HEK293 (cell line): ENCODE measurements at regions not wholly inside any gene's neighbourhood (a gene's known extent, or its start where the extent isn't known, plus 50 kb on each side); places are given as distances from the start of the nearest gene placed in this dataset.

Experiments used
- CTCF ChIA-PET: fragments of 350-600 bp; formaldehyde crosslinking; extraction: SDS; loops from one replicate; lab custom pipeline; 2021; ENCODE audit warnings: antibody characterized with exemption; lab: Yijun Ruan, JAX
- POLR2A ChIA-PET: fragments of 300-600 bp; formaldehyde crosslinking; extraction: SDS; loops from one replicate; lab custom pipeline; 2020; ENCODE audit warnings: antibody characterized with exemption, inconsistent platforms; lab: Yijun Ruan, JAX
- H3K27ac ChIP-seq: fragments of 200-500 bp; sonication (Bioruptor generic); 2 replicates; pipeline ENCODE4 v1.5.1; 2014; ENCODE audit warnings: low read depth, low read length, control low read depth, inconsistent platforms; ENCODE audit errors: extremely low read depth
- H3K36me3 ChIP-seq, 2 experiments: fragments of 200-500 bp in 1 of 2; sonication (Bioruptor generic) in 1 of 2; 1 replicate in 1 of 2; 2 replicates in 1 of 2; pipeline ENCODE4 v1.5.1; 2014 to 2017; ENCODE audit warnings: inconsistent platforms in 2 of 2, low read length in 2 of 2; ENCODE audit not compliant: control insufficient read depth in 2 of 2, insufficient read depth in 1 of 2
- H3K4me1 ChIP-seq: fragments of 200-500 bp; sonication (Bioruptor generic); 2 replicates; pipeline ENCODE4 v1.5.1; 2014; ENCODE audit warnings: mild to moderate bottlenecking, low read length, inconsistent platforms; ENCODE audit not compliant: control insufficient read depth, insufficient read depth
- H3K4me3 ChIP-seq: 2 replicates; pipeline ENCODE4 v1.5.1; 2011; ENCODE audit warnings: low read depth, mild to moderate bottlenecking, control low read depth, low read length, moderate library complexity
- H3K9me3 ChIP-seq: fragments of 200-500 bp; sonication (Bioruptor generic); 2 replicates; pipeline ENCODE4 v1.5.1; 2014; ENCODE audit warnings: low read depth, low read length, inconsistent platforms; ENCODE audit not compliant: control insufficient read depth, insufficient read depth
- FEZF1 ChIP-seq: fragments of 450-650 bp; formaldehyde crosslinking; IDR thresholded peaks from 2 replicates; pipeline ENCODE4 v1.5.1; 2016; ENCODE audit warnings: missing biosample characterization, missing genetic modification characterization
- KLF8 ChIP-seq: fragments of 450-650 bp; formaldehyde crosslinking; IDR thresholded peaks from 2 replicates; pipeline ENCODE4 v1.5.1; 2016; ENCODE audit warnings: missing biosample characterization, missing genetic modification characterization
- TRIM28 ChIP-seq: IDR thresholded peaks from 2 replicates; pipeline ENCODE4 v1.6.1; 2011; ENCODE audit warnings: low read length, control low read depth, borderline replicate concordance
- YY2 ChIP-seq: fragments of 450-650 bp; formaldehyde crosslinking; IDR thresholded peaks from 2 replicates; pipeline ENCODE4 v1.5.1; 2016; ENCODE audit warnings: missing biosample characterization, missing genetic modification characterization
- ZEB2 ChIP-seq: fragments of 450-650 bp; formaldehyde crosslinking; IDR thresholded peaks from 2 replicates; pipeline ENCODE4 v1.5.1; 2016; ENCODE audit warnings: missing biosample characterization, missing genetic modification characterization
- ZFP37 ChIP-seq: fragments of 450-650 bp; formaldehyde crosslinking; IDR thresholded peaks from 2 replicates; pipeline ENCODE4 v1.5.1; 2016; ENCODE audit warnings: missing biosample characterization, missing genetic modification characterization
- ZNF2 ChIP-seq: fragments of 450-650 bp; formaldehyde crosslinking; IDR thresholded peaks from 2 replicates; pipeline ENCODE4 v1.5.1; 2016; ENCODE audit warnings: missing biosample characterization, missing genetic modification characterization
- ZNF202 ChIP-seq: fragments of 450-650 bp; formaldehyde crosslinking; IDR thresholded peaks from 2 replicates; pipeline ENCODE4 v1.5.1; 2016; ENCODE audit warnings: missing biosample characterization, missing genetic modification characterization, borderline replicate concordance
- ZNF335 ChIP-seq: fragments of 450-650 bp; formaldehyde crosslinking; conservative IDR thresholded peaks from 2 replicates; pipeline ENCODE4 v1.5.1; 2016; ENCODE audit warnings: missing biosample characterization, missing genetic modification characterization
- ZNF48 ChIP-seq: fragments of 450-650 bp; formaldehyde crosslinking; IDR thresholded peaks from 2 replicates; pipeline ENCODE4 v1.5.1; 2016; ENCODE audit warnings: missing biosample characterization, missing genetic modification characterization
- ZNF529 ChIP-seq: fragments of 450-650 bp; formaldehyde crosslinking; IDR thresholded peaks from 2 replicates; pipeline ENCODE4 v1.5.1; 2017; ENCODE audit warnings: missing genetic modification characterization, missing biosample characterization; ENCODE audit not compliant: insufficient replicate concordance
- ZNF600 ChIP-seq: fragments of 450-650 bp; formaldehyde crosslinking; IDR thresholded peaks from 2 replicates; pipeline ENCODE4 v1.5.1; 2016; ENCODE audit warnings: missing biosample characterization, missing genetic modification characterization
- ZNF768 ChIP-seq: fragments of 450-650 bp; formaldehyde crosslinking; IDR thresholded peaks from 2 replicates; pipeline ENCODE4 v1.5.1; 2018; ENCODE audit warnings: missing biosample characterization, mild to moderate bottlenecking, missing genetic modification characterization
- ZNF791 ChIP-seq: fragments of 450-650 bp; formaldehyde crosslinking; IDR thresholded peaks from 2 replicates; pipeline ENCODE4 v1.5.1; 2016; ENCODE audit warnings: missing biosample characterization, missing genetic modification characterization
- ZSCAN23 ChIP-seq: fragments of 450-650 bp; formaldehyde crosslinking; IDR thresholded peaks from 2 replicates; pipeline ENCODE4 v1.5.1; 2016; ENCODE audit warnings: missing biosample characterization, missing genetic modification characterization
- ZXDB ChIP-seq: fragments of 450-650 bp; formaldehyde crosslinking; IDR thresholded peaks from 2 replicates; pipeline ENCODE4 v1.5.1; 2016; ENCODE audit warnings: missing biosample characterization, missing genetic modification characterization
- TF ChIP-seq, protein P1 (sequence below): fragments of 450-650 bp; formaldehyde crosslinking; IDR thresholded peaks from 2 replicates; pipeline ENCODE4 v1.5.1; 2017; ENCODE audit warnings: missing biosample characterization, missing genetic modification characterization
- TF ChIP-seq, protein P2 (sequence below): fragments of 450-650 bp; formaldehyde crosslinking; IDR thresholded peaks from 2 replicates; pipeline ENCODE4 v1.5.1; 2016; ENCODE audit warnings: missing biosample characterization, missing genetic modification characterization
- TF ChIP-seq, protein P3 (sequence below): fragments of 450-650 bp; formaldehyde crosslinking; IDR thresholded peaks from 2 replicates; pipeline ENCODE4 v1.5.1; 2016; ENCODE audit warnings: missing biosample characterization, missing genetic modification characterization
- TF ChIP-seq, protein P4 (sequence below): fragments of 450-650 bp; formaldehyde crosslinking; IDR thresholded peaks from 2 replicates; pipeline ENCODE4 v1.5.1; 2016; ENCODE audit warnings: missing biosample characterization, missing genetic modification characterization
- TF ChIP-seq, protein P5 (sequence below): fragments of 450-650 bp; formaldehyde crosslinking; IDR thresholded peaks from 2 replicates; pipeline ENCODE4 v1.5.1; 2016; ENCODE audit warnings: missing biosample characterization, missing genetic modification characterization
- TF ChIP-seq, protein P6 (sequence below): fragments of 450-650 bp; formaldehyde crosslinking; IDR thresholded peaks from 2 replicates; pipeline ENCODE4 v1.5.1; 2016; ENCODE audit warnings: missing biosample characterization, missing genetic modification characterization
- TF ChIP-seq, protein P7 (sequence below): fragments of 450-650 bp; formaldehyde crosslinking; IDR thresholded peaks from 2 replicates; pipeline ENCODE4 v1.5.1; 2016; ENCODE audit warnings: missing biosample characterization, missing genetic modification characterization

DNA sequence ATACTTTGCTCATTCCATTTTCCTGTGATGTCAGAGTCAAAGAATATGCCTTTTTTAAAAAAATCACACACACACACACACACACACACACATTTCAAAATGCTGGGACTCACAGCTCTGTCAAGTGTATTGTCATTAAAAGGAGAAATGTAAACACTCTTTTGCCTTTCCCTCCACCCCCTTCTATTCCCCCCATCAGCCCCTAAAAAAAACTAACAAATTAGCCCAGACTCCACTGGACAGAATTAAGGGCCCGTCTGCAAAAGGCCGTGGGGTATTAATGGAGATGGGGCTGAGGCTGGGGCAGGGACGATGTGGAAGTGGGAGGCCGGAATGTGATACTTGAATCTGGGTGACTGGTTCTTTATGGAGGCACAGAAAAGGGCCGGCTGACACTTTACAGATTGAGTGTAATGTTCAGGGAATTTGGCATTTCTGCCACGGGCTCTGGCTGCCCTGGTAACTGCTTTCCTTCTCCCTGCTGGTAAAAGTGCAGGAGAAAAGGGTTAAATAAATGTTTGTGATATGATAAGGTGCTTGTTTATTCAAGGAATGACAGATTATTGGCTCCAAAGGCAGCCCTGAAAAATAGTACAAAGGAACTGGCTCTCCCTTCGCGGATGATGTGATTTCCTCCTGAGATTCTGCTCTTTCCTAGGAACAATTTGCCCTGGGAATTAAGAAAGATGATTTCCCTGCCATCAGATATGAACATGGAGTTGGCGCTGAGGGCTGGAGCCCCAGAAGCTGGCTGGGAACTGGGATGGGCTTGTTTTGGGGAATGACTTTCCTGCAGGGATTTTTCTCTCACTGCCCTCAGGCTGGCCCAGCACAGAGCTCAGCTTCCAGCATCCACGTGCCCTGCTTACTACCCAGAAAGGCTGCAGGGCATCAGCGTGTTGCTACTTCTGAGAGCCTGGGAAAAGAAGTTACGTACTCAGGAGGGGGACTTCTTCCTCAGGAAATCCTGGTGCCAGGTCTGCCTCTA, 52.8 kb upstream of the CTAGE1 start (continued):
- TF ChIP-seq, protein P1, sequence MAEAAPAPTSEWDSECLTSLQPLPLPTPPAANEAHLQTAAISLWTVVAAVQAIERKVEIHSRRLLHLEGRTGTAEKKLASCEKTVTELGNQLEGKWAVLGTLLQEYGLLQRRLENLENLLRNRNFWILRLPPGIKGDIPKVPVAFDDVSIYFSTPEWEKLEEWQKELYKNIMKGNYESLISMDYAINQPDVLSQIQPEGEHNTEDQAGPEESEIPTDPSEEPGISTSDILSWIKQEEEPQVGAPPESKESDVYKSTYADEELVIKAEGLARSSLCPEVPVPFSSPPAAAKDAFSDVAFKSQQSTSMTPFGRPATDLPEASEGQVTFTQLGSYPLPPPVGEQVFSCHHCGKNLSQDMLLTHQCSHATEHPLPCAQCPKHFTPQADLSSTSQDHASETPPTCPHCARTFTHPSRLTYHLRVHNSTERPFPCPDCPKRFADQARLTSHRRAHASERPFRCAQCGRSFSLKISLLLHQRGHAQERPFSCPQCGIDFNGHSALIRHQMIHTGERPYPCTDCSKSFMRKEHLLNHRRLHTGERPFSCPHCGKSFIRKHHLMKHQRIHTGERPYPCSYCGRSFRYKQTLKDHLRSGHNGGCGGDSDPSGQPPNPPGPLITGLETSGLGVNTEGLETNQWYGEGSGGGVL (tag by site-specific recombination), result peak; percentile 34
- no peak for TF ChIP-seq ZNF600
- TF ChIP-seq ZNF202, result no peak
- TF ChIP-seq ZFP37 (tag by site-specific recombination), result no peak
- no peak for TF ChIP-seq ZNF768 (tag by site-specific recombination)
- no peak for TF ChIP-seq ZSCAN23 (tag by site-specific recombination)
- TF ChIP-seq ZNF48, result no peak
- 0 out of 2 replicates have a peak, but pooled peaks have one; percentile 46 for TF ChIP-seq TRIM28
- peak; percentile 87 for TF ChIP-seq FEZF1
- TF ChIP-seq, protein P2, sequence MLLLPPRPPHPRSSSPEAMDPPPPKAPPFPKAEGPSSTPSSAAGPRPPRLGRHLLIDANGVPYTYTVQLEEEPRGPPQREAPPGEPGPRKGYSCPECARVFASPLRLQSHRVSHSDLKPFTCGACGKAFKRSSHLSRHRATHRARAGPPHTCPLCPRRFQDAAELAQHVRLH (tag by site-specific recombination), result no peak; the same call in 1 of the 2 replicates
- TF ChIP-seq, protein P3, sequence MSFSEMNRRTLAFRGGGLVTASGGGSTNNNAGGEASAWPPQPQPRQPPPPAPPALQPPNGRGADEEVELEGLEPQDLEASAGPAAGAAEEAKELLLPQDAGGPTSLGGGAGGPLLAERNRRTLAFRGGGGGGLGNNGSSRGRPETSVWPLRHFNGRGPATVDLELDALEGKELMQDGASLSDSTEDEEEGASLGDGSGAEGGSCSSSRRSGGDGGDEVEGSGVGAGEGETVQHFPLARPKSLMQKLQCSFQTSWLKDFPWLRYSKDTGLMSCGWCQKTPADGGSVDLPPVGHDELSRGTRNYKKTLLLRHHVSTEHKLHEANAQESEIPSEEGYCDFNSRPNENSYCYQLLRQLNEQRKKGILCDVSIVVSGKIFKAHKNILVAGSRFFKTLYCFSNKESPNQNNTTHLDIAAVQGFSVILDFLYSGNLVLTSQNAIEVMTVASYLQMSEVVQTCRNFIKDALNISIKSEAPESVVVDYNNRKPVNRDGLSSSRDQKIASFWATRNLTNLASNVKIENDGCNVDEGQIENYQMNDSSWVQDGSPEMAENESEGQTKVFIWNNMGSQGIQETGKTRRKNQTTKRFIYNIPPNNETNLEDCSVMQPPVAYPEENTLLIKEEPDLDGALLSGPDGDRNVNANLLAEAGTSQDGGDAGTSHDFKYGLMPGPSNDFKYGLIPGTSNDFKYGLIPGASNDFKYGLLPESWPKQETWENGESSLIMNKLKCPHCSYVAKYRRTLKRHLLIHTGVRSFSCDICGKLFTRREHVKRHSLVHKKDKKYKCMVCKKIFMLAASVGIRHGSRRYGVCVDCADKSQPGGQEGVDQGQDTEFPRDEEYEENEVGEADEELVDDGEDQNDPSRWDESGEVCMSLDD (tag by site-specific recombination), result no peak
- no peak for TF ChIP-seq ZNF791 (tag by site-specific recombination)
- TF ChIP-seq YY2 (tag by site-specific recombination), result peak; percentile 35; the same call in 1 of the 2 replicates
- TF ChIP-seq ZXDB (tag by site-specific recombination), result peak; percentile 50; the same call in 1 of the 2 replicates
- TF ChIP-seq, protein P4, sequence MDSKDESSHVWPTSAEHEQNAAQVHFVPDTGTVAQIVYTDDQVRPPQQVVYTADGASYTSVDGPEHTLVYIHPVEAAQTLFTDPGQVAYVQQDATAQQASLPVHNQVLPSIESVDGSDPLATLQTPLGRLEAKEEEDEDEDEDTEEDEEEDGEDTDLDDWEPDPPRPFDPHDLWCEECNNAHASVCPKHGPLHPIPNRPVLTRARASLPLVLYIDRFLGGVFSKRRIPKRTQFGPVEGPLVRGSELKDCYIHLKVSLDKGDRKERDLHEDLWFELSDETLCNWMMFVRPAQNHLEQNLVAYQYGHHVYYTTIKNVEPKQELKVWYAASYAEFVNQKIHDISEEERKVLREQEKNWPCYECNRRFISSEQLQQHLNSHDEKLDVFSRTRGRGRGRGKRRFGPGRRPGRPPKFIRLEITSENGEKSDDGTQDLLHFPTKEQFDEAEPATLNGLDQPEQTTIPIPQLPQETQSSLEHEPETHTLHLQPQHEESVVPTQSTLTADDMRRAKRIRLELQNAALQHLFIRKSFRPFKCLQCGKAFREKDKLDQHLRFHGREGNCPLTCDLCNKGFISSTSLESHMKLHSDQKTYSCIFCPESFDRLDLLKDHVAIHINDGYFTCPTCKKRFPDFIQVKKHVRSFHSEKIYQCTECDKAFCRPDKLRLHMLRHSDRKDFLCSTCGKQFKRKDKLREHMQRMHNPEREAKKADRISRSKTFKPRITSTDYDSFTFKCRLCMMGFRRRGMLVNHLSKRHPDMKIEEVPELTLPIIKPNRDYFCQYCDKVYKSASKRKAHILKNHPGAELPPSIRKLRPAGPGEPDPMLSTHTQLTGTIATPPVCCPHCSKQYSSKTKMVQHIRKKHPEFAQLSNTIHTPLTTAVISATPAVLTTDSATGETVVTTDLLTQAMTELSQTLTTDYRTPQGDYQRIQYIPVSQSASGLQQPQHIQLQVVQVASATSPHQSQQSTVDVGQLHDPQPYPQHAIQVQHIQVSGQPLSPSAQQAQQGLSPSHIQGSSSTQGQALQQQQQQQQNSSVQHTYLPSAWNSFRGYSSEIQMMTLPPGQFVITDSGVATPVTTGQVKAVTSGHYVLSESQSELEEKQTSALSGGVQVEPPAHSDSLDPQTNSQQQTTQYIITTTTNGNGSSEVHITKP, result 0 out of 2 replicates have a peak, but pooled peaks have one; percentile 52

DNA sequence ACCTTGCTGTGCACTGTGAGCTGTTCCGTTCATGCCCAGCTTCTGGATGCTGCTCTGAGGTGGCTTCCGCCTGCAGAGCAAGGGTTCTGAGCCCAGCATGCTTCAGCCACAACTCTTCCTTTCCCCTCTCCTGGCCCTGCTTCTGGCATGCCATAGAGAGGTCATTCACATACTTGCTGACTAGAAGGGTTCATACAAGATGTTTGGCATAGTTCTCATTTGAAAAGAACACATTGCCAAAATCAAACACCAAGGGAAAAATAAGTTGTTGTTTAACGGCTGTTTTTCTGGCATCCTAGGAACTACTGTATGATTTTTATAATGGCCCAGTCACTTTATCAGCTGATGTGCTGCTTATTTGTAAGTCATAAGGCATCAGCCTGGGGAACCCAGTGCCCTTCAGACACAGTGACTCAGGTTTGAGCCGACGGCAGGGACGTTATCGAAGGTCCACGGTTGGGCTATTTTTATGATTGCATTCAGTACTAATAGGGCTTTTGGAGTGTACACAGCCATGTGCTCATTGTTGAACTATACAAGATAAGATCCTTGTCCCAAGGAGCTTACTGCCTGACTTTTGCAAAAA, 53.9 kb upstream of the CTAGE1 start:
- H3K4me3 ChIP-seq, result no peak overlapping the region
- ChIA-PET POLR2A (interaction anchor here (0.5 kb wide), 2 partner anchors 16 to 483 kb away, joined by 3 to 4 read pairs; no protein-coding TSS in a partner anchor), CTCF (interaction anchor here (0.6 to 1.6 kb wide), 4 partner anchors 22 to 251 kb away, joined by 3 to 4 read pairs (median 3); no protein-coding TSS in a partner anchor)
- no peaks in the 10 kb centered on the region for H3K36me3 ChIP-seq
- no peaks in the 10 kb centered on the region for H3K9me3 ChIP-seq
- peaks cover 26% of the 10 kb centered on the region for H3K4me1 ChIP-seq
- H3K27ac ChIP-seq, result peak overlapping the region; percentile 54; the same call in 1 of the 2 replicates
- TF ChIP-seq ZEB2 (tag by site-specific recombination), result no peak
- no peak for TF ChIP-seq ZNF2 (tag by site-specific recombination)
- TF ChIP-seq ZNF335 (tag by site-specific recombination), result peak; percentile 40
- TF ChIP-seq, protein P5, sequence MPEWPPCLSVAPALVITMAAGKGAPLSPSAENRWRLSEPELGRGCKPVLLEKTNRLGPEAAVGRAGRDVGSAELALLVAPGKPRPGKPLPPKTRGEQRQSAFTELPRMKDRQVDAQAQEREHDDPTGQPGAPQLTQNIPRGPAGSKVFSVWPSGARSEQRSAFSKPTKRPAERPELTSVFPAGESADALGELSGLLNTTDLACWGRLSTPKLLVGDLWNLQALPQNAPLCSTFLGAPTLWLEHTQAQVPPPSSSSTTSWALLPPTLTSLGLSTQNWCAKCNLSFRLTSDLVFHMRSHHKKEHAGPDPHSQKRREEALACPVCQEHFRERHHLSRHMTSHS (tag by site-specific recombination), result no peak
- no peak for TF ChIP-seq KLF8 (tag by site-specific recombination)
- TF ChIP-seq, protein P6, sequence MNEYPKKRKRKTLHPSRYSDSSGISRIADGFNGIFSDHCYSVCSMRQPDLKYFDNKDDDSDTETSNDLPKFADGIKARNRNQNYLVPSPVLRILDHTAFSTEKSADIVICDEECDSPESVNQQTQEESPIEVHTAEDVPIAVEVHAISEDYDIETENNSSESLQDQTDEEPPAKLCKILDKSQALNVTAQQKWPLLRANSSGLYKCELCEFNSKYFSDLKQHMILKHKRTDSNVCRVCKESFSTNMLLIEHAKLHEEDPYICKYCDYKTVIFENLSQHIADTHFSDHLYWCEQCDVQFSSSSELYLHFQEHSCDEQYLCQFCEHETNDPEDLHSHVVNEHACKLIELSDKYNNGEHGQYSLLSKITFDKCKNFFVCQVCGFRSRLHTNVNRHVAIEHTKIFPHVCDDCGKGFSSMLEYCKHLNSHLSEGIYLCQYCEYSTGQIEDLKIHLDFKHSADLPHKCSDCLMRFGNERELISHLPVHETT, result no peak
- TF ChIP-seq, protein P7, sequence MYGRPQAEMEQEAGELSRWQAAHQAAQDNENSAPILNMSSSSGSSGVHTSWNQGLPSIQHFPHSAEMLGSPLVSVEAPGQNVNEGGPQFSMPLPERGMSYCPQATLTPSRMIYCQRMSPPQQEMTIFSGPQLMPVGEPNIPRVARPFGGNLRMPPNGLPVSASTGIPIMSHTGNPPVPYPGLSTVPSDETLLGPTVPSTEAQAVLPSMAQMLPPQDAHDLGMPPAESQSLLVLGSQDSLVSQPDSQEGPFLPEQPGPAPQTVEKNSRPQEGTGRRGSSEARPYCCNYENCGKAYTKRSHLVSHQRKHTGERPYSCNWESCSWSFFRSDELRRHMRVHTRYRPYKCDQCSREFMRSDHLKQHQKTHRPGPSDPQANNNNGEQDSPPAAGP, result no peak
- TF ChIP-seq ZNF529, result no peak
